GM18507 (cell line): ENCODE measurements at regions not wholly inside any gene's neighbourhood (a gene's known extent, or its start where the extent isn't known, plus 50 kb on each side); places are given as distances from the start of the nearest gene placed in this dataset.

ENCODE experiments used
- DNase-seq: peaks from one replicate; pipeline ENCODE4 v3.0.0; 2011; ENCODE audit warnings: low read depth; ENCODE audit not compliant: insufficient read length; ENCODE audit errors: extremely low spot score
- FAIRE-seq: peaks from 2 replicates; lab custom pipeline; 2011; peaks lifted over from hg19 to GRCh38; lab: Jason Lieb, UNC

GRCh38 chr13:48761256-48761655, 107.5 kb downstream of the CYSLTR2 start:
- no peak for FAIRE-seq
- DNase-seq: no peak

GRCh38 chr13:48769107-48769704, 115.5 kb downstream of the CYSLTR2 start:
- FAIRE-seq (peak; percentile 97), DNase-seq (peak; percentile 38)

GRCh38 chr13:48770372-48770771, 116.6 kb downstream of the CYSLTR2 start:
- FAIRE-seq (peak; percentile 12), DNase-seq (no peak)

GRCh38 chr13:48772908-48773307, 119.2 kb downstream of the CYSLTR2 start:
- no peak for FAIRE-seq
- DNase-seq: no peak

- DNase-seq (no peak), FAIRE-seq (no peak)
These were observed 120.0 kb downstream of the CYSLTR2 start for GRCh38 chr13:48773531-48774275.

- no peak for DNase-seq
- FAIRE-seq: no peak
These were observed 121.6 kb downstream of the CYSLTR2 start for GRCh38 chr13:48775285-48775684.

- no peak for FAIRE-seq
- DNase-seq: no peak
These were observed 122.1 kb downstream of the CYSLTR2 start for GRCh38 chr13:48775804-48776203.

GRCh38 chr13:48776401-48776800, 122.7 kb downstream of the CYSLTR2 start:
- FAIRE-seq (no peak), DNase-seq (no peak)

- DNase-seq (no peak), FAIRE-seq (no peak)
These were observed 124.9 kb downstream of the CYSLTR2 start for GRCh38 chr13:48778610-48779009.

GRCh38 chr13:48780713-48781341, 127.1 kb downstream of the CYSLTR2 start:
- no peak for FAIRE-seq
- no peak for DNase-seq

- DNase-seq: no peak
- FAIRE-seq: no peak
These were observed 128.7 kb downstream of the CYSLTR2 start for GRCh38 chr13:48782429-48782840.

- no peak for FAIRE-seq
- DNase-seq: no peak
These were observed 129.5 kb downstream of the CYSLTR2 start for GRCh38 chr13:48783181-48783630.

- FAIRE-seq (no peak), DNase-seq (no peak)
These were observed 130.0 kb downstream of the CYSLTR2 start for GRCh38 chr13:48783695-48784230.

- DNase-seq: no peak
- no peak for FAIRE-seq
These were observed 131.3 kb downstream of the CYSLTR2 start for GRCh38 chr13:48784916-48785548.

- DNase-seq (no peak), FAIRE-seq (no peak)
These were observed 136.5 kb downstream of the CYSLTR2 start for GRCh38 chr13:48790199-48790598.

- FAIRE-seq: no peak
- no peak for DNase-seq
These were observed 137.2 kb downstream of the CYSLTR2 start for GRCh38 chr13:48790966-48791365.

GRCh38 chr13:48797127-48797526, 143.4 kb downstream of the CYSLTR2 start:
- no peak for DNase-seq
- FAIRE-seq: no peak

GRCh38 chr13:48797761-48798160, 144.0 kb downstream of the CYSLTR2 start:
- no peak for DNase-seq
- FAIRE-seq: no peak

GRCh38 chr13:48798180-48798579, 144.5 kb downstream of the CYSLTR2 start:
- DNase-seq (no peak), FAIRE-seq (no peak)

- no peak for FAIRE-seq
- no peak for DNase-seq
These were observed 147.5 kb downstream of the CYSLTR2 start for GRCh38 chr13:48801255-48801654.
